Effector memory CD4-positive, alpha-beta T cell (primary cell): ENCODE measurements at regions not wholly inside any gene's neighbourhood (a gene's known extent, or its start where the extent isn't known, plus 50 kb on each side); places are given as distances from the start of the nearest gene placed in this dataset.
"Not testable (repeated sequence)": the region's sequence is repeated elsewhere in the genome, so short reads cannot be mapped to it uniquely, and the experiment has no call there.

Experiments
- DNase-seq, 3 donors: peaks; one replicate each; pipeline ENCODE4 v3.0.0-alpha.2; 2020
- H3K27ac ChIP-seq: 2 replicates; pipeline ENCODE4 v1.7.0; 2013; ENCODE audit warnings: mild to moderate bottlenecking, low read length, moderate library complexity; ENCODE audit not compliant: insufficient read depth, poor library complexity, severe bottlenecking
- H3K27me3 ChIP-seq: replicated peaks from 2 replicates; pipeline ENCODE4 v1.7.0; 2013; ENCODE audit warnings: mild to moderate bottlenecking, low read length; ENCODE audit not compliant: insufficient read depth, control insufficient read depth, poor library complexity, severe bottlenecking
- H3K36me3 ChIP-seq: 2 replicates; pipeline ENCODE4 v1.7.0; 2013; ENCODE audit warnings: mild to moderate bottlenecking, low read length, moderate library complexity; ENCODE audit not compliant: control insufficient read depth, insufficient read depth
- H3K4me1 ChIP-seq: 2 replicates; pipeline ENCODE4 v1.7.0; 2013; ENCODE audit warnings: low read length, mild to moderate bottlenecking; ENCODE audit not compliant: control insufficient read depth, insufficient read depth, poor library complexity, severe bottlenecking
- H3K4me3 ChIP-seq: 2 replicates; pipeline ENCODE4 v1.7.0; 2013; ENCODE audit warnings: low read length, low read depth, mild to moderate bottlenecking; ENCODE audit not compliant: insufficient read depth, poor library complexity, severe bottlenecking
- H3K9me3 ChIP-seq: 2 replicates; pipeline ENCODE4 v1.7.0; 2013; ENCODE audit warnings: mild to moderate bottlenecking, low read length, moderate library complexity; ENCODE audit not compliant: control insufficient read depth

DNA sequence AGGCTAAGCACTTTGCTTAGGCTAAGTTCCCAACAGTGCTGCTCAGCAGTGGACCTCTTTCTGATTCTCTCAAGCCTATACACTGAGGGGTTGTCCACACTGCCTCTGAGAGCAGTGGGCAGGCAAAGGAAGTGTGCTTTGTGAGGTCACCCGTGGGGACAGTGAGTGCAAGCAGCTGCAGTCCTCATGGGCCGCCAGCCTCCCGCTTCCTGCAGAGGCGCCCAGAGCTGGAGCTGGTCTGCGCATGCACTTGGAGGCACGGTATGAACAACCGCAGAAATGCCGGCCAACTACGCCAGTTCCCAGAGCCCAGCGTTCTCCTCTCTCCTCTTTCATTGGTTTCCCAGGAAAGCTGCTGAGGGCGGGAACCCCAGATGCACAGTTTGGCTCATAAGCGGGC lies 149.5 kb upstream of the DLX2 start:
- Histone ChIP-seq H3K36me3 (no peaks in the 10 kb centered on the region), H3K27me3 (no peaks in the 10 kb centered on the region), H3K4me1 (no peaks in the 10 kb centered on the region), H3K9me3 (no peaks in the 10 kb centered on the region), H3K4me3 (no peak overlapping the region), H3K27ac (no peak overlapping the region)
- DNase-seq, result no peak

DNA sequence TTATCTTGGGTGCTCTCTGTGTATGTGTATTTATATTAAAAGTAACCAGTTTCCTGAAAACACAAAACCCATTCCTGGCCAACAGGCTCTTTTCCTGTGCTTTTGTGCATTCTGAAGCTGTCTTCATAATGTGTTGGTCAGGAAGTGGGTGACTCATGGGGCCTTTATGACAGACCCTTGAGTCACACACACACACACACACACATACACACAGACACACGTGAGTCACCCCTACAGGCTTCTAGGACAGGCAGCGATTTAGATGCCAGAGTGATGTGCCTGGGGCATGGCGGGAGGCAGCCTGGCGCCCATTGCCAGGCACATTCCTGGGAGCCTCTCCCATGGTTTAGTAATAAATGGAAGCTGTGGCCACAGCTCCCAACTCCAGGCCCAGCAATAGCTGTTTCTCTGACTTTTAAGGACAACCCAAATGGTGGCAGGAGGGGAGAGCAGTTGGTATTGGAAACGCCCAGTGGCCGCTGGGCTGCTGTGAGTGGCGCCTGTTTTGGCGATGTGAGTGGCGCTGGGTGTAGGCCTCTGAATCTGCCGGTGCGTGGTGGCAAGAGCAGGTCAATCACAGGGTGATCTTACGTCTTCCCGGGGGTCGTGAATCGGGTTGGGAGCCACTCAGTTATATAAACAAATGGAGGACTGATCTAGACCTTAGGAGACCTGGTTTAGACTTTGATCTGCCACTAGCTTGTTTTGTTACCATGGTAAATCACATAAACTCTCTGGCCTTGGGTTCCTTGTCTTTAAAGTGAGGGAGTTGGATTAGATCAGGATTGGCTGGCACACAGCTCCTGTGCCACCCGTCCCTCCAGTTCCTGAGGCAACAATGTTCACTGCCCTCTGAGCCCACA lies 150.7 kb upstream of the DLX2 start:
- no peak overlapping the region for H3K27ac ChIP-seq
- no peak overlapping the region for H3K4me3 ChIP-seq

DNA sequence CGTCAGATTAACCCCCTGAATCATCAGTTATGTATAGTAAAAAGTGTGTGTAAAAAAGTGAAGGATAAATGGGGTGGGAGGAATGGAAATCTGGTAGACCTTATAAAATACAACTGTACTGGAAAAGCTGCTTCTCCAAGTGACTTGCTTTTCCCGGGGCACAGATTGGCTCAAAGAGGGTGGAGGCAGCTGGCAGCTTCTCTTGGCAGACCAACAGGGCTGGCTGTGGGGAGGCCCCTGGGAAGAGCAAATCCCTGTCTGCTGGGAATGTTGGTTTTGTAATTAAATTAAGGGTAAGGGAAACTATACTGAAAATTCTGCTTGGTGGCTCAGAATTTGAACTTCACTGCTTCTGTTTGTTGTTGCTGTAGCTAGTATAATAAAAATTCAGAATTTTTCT lies 154.2 kb upstream of the DLX2 start:
- Histone ChIP-seq H3K4me3 (no peak overlapping the region), H3K4me1 (no peaks in the 10 kb centered on the region), H3K27me3 (no peaks in the 10 kb centered on the region), H3K36me3 (no peaks in the 10 kb centered on the region), H3K9me3 (no peaks in the 10 kb centered on the region), H3K27ac (no peak overlapping the region)
- no peak for DNase-seq

More for the DNA sequence above, 150.7 kb upstream of the DLX2 start:
- peak in 1 of 3 donors; percentile 3 for DNase-seq
- Histone ChIP-seq H3K27me3 (no peaks in the 10 kb centered on the region), H3K4me1 (no peaks in the 10 kb centered on the region), H3K9me3 (no peaks in the 10 kb centered on the region), H3K36me3 (no peaks in the 10 kb centered on the region)

DNA sequence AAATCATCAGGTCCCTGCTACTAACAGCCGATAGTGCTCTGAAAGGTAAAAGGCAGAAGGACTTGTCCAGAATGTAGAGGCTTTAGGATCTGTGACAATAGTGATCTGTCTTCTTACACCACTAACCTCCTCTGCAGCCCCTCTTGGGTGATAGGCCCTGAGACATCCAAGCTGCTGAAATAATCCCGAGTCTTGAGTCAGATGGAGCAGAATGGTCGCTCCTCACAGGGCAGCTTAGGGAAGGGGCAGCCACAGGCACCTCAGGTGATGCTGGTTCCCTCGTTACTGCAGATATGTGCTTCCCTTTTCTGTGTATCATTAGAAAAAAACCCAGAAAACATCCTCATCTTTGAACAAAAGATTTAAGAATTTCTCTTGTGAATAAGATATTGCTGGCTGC lies 157.1 kb upstream of the DLX2 start:
- Histone ChIP-seq H3K4me3 (no peak overlapping the region), H3K27me3 (no peaks in the 10 kb centered on the region), H3K9me3 (no peaks in the 10 kb centered on the region), H3K27ac (no peak overlapping the region), H3K4me1 (no peaks in the 10 kb centered on the region), H3K36me3 (no peaks in the 10 kb centered on the region)
- DNase-seq, result no peak

DNA sequence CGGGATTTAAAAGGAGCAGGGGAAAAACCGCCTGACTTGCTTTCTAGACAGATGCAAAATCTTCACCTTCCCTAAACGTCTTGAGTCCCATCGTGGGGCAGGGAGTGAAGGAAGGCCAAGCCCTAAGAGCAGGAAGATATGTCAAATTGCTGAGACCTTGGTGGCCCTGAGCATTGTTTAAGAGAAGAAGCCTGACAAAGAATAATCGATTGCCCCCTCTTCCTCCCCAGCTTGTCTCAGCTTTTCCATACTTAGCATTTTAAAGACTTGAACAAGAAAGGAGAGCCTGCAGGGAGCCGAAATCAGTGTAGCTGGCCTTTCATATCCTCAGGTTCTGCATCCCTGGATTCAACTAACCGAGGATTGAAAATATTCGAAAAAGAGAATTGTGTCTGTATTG lies 157.6 kb upstream of the DLX2 start:
- Histone ChIP-seq H3K4me1 (no peaks in the 10 kb centered on the region), H3K36me3 (no peaks in the 10 kb centered on the region), H3K27me3 (no peaks in the 10 kb centered on the region), H3K9me3 (no peaks in the 10 kb centered on the region), H3K4me3 (no peak overlapping the region), H3K27ac (no peak overlapping the region)
- no peak for DNase-seq

DNA sequence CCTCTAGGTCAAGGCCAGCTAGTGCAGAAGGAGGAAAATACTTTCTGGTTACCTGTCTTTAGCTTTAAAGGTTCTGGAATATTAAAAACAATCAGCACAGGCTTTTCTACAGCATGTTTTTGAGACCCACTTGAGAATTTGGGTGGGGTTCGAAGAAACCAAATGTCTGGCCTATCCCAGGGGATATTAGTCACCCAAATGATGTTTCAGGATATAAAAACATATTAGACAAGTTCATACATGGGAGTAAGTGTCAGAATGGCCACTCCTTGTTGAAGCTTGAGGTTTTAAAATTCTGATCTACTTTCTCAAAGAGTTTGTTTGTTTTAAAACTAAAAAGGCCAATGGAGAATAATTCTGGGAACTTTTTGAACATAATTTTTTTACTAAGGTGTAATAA lies 158.6 kb upstream of the DLX2 start:
- Histone ChIP-seq H3K27me3 (no peaks in the 10 kb centered on the region), H3K27ac (no peak overlapping the region), H3K4me3 (no peak overlapping the region), H3K9me3 (no peaks in the 10 kb centered on the region), H3K4me1 (no peaks in the 10 kb centered on the region), H3K36me3 (no peaks in the 10 kb centered on the region)
- DNase-seq, result no peak

DNA sequence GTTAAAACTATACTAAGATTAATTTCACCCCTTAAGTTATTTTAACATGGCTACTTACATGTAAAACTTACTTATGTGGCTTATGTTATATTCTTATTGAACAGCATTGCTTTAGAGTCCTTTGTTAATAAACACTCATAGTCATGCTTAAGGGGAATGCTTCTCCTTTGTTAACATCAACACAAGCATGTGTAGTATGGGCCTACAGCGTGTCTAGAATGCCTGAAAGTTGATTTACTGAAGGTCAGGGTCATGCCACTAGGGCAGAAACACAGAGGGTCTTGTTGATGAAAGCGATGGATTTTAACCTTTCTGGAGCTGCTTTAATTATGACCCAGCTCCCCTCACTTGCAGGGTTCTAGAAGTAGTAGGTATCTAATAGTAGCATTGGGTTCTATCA lies 159.8 kb upstream of the DLX2 start:
- Histone ChIP-seq H3K4me3 (no peak overlapping the region), H3K36me3 (no peaks in the 10 kb centered on the region), H3K27me3 (no peaks in the 10 kb centered on the region), H3K4me1 (no peaks in the 10 kb centered on the region), H3K9me3 (no peaks in the 10 kb centered on the region), H3K27ac (no peak overlapping the region)
- DNase-seq, result no peak

DNA sequence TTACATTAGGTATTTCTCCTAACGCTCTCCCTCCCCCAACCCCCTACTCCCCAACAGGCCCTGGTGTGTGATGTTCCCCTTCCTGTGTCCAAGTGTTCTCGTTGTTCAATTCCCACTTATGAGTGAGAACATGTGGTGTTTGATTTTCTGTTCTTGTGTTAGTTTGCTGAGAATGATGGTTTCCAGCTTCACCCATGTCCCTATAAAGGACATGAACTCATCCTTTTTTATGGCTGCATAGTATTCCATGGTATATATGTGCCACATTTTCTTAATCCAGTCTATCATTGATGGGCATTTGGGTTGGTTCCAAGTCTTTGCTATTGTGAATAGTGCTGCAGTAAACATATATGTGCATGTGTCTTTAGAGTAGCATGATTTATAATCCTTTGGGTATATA lies 162.1 kb upstream of the DLX2 start:
- not testable (repeated sequence) for DNase-seq, H3K4me1 ChIP-seq, H3K36me3 ChIP-seq, H3K4me3 ChIP-seq, H3K27ac ChIP-seq, H3K27me3 ChIP-seq, H3K9me3 ChIP-seq

DNA sequence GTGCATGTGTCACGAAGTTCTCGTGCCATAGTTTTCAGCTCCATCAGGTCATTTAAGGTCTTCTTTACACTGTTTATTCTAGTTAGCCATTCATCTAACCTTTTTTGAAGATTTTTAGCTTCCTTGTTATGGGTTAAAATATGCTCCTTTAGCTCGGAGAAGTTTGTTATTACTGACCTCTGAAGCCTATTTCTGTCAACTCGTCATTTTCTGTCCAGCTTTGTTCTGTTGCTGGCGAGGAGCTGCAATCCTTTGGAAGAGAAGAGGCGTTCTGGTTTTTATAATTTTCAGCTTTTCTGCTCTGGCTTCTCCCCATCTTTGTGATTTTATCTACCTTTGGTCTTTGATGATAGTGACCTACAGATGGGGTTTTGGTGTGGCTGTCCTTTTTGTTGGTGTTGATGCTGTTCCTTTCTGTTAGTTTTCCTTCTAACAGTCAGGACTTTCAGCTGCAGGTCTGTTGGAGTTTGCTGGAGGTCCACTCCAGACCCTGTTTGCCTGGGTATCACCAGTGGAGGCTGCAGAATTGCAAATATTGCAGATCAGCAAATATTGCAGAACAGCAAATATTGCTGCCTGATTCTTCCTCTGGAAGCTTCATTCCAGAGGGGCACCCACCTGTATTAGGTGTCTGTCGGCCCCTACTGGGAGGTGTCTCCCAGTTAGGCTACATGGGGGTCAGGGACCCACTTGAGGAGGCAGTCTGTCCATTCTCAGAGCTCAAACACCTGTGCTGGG lies 157.7 kb upstream of the ITGA6 start:
- not testable (repeated sequence) for H3K4me3 ChIP-seq, DNase-seq, H3K9me3 ChIP-seq, H3K27ac ChIP-seq, H3K36me3 ChIP-seq, H3K27me3 ChIP-seq, H3K4me1 ChIP-seq

DNA sequence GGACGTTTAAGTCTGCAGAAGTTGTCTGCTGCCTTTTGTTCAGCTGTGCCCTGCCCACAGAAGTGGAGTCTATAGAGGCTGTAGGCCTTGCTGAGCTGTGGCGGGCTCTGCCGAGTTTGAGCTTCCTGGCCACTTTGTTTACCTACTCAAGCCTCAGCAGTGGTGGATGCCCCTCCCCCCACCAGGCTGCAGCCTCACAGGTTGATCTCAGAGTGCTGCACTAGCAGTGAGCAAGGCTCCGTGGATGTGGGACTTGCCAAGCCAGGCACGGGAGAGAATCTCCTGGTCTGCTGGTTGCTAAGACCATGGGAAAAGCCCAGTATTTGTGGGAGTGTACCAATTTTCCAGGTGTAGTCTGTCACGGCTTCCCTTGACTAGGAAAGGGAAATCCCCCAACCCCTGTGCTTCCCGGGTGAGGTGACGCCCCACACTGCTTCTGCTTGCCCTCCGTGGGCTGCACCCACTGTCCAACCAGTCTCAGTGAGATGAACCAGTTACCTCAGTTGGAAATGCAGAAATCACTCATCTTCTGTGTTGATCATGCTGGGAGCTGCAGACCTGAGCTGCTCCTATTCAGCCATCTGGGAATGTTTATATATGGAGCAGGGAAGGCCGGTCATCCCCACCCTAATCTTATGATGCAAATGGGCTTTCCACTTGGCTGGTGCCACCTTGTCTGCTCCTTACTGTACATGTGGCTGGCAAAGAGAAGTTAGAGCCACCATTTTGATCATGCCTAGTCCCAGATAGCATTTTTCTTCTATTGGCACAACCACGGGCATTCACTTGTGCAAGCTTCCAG lies 156.9 kb upstream of the ITGA6 start:
- H3K27ac ChIP-seq, result no peak overlapping the region
- H3K9me3 ChIP-seq, result no peaks in the 10 kb centered on the region
- no peaks in the 10 kb centered on the region for H3K4me1 ChIP-seq
- no peaks in the 10 kb centered on the region for H3K27me3 ChIP-seq
- H3K4me3 ChIP-seq, result no peak overlapping the region
- DNase-seq, result no peak
- H3K36me3 ChIP-seq, result no peaks in the 10 kb centered on the region
